HG03135 (cell line): ENCODE measurements at regions not wholly inside any gene's neighbourhood (a gene's known extent, or its start where the extent isn't known, plus 50 kb on each side); places are given as distances from the start of the nearest gene placed in this dataset.
"Not testable (repeated sequence)": the region's sequence is repeated elsewhere in the genome, so short reads cannot be mapped to it uniquely, and the experiment has no call there.

Experiments used
- ATAC-seq: cut with Tn5 transposase; IDR thresholded peaks from one replicate; pipeline ENCODE4 v1.9.1; 2021; ENCODE audit warnings: mild to moderate bottlenecking, moderate library complexity; ENCODE audit not compliant: unreplicated experiment

- no peak for ATAC-seq
These were observed 205.9 kb upstream of the EPHA4 start for GRCh38 chr2:221778025-221778424.

DNA sequence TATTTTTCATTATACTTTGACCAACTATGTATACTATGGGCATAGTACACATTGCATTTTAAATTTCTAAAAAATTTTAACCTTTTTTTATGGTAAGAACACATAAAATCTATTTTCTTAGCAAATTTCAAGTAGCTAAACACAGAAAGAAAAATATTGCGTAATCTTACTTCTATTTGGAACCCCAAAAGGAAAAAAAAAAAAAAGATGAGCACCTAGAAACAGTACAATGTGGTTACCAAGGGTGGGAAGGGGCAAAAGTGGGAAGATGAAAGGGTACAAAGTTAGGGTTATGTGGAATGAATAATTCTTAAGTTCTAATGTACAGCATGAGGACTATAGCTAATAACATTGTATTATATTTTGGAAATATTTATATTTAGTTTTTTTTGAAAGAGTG is 205.0 kb upstream of the EPHA4 start:
- ATAC-seq, result no peak

DNA sequence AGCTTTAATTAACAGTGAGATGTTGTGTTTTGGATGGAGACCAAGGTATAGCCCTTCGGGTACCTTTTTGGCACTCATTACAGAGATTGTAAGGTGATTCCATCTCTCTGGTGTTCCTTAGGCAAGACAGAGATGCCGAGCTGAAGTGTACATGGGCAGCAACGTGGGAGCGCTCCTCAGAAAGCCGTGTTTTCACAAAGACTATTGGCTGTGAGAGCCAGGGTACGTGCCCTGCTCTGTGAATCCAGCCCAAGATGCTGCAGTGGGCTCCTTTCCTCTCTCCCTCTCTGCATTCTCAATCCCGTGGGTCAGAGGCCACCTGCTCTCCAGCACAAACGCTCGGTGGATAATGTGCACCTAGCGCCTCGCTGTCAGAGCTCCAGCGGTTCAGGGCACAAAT is 203.0 kb upstream of the EPHA4 start:
- no peak for ATAC-seq

DNA sequence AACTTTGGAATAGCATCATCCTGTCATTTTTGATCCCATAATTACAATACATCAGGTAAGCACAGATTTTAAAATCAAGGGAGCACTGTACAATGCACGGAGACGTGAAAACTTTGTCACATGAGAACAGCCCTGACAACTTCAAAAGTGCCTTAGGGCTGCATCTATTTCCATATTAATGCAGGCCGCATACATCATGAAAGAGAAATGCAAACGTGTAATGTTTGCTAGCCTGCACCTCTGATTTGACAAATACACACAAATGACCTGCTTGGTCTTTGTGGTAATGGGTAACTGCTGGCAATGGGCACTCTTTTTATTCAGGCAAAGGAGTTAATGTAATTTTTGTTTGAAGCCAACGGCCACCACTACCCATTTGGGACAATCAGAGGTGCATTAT is 202.0 kb upstream of the EPHA4 start:
- ATAC-seq, result no peak

GRCh38 chr2:221771297-221771696 is 199.2 kb upstream of the EPHA4 start:
- ATAC-seq, result no peak

- ATAC-seq, result no peak
These were observed 195.3 kb upstream of the EPHA4 start for GRCh38 chr2:221767106-221768012.

- no peak for ATAC-seq
These were observed 190.4 kb upstream of the EPHA4 start for GRCh38 chr2:221762496-221762895.

DNA sequence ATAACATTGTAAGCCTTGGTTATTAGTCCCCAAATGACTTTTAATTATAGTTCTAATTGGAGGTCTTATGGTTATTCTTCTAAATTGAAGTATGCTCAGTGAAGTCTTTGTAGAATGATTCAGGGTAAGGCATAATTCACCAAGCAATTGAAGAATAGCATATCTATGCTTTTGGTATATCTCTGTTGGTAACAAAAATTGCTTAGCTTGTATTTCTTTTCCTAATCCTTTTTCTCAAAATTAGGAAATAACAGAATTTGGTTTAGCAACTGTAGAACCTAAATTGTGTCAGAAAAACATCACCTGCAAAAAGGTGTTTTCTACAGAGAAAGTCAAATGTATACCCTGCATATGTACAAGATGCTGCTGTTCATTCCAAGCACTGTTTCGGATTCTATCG is 189.2 kb upstream of the EPHA4 start:
- ATAC-seq, result no peak

DNA sequence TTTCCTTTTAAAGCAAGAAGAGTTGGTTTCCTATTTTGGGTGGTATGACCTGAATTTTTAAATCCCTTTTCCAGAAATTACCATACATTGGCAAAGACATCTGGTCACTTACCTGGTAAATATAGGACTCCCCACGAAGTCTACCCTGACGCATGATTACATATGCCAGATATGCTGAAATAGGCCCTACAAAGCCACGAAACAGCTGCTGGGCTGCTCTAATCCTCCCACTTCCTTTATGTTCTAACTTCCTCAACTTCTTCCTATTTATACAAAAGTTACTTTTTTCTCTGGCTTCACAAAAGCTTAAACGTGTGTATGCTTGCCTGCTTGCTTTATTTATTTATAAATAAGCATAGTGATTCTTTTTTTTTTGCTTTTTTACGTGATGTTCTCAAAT is 186.0 kb upstream of the EPHA4 start:
- ATAC-seq, result no peak

DNA sequence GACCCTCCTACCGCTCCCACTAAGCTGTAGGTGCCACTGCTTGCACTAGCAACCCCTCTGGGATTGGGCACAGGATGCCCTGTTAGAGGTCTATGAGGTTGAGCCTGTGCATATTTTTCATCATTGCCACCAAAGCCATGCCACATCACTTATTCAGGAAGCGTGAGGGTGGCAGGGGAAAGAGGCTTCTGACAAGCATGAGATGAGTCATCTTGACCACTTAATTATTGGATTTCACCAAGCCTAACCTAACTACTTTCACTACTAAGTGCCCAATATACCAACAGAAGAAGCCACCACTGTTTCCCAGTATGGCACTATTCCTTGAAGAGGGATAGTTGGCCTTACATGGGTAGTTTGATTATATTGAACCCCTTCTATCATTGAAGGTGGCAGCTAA is 181.3 kb upstream of the EPHA4 start:
- no peak for ATAC-seq

- ATAC-seq, result no peak
These were observed 180.7 kb upstream of the EPHA4 start for GRCh38 chr2:221752781-221753180.

- no peak for ATAC-seq
These were observed 178.2 kb upstream of the EPHA4 start for GRCh38 chr2:221750316-221750715.

DNA sequence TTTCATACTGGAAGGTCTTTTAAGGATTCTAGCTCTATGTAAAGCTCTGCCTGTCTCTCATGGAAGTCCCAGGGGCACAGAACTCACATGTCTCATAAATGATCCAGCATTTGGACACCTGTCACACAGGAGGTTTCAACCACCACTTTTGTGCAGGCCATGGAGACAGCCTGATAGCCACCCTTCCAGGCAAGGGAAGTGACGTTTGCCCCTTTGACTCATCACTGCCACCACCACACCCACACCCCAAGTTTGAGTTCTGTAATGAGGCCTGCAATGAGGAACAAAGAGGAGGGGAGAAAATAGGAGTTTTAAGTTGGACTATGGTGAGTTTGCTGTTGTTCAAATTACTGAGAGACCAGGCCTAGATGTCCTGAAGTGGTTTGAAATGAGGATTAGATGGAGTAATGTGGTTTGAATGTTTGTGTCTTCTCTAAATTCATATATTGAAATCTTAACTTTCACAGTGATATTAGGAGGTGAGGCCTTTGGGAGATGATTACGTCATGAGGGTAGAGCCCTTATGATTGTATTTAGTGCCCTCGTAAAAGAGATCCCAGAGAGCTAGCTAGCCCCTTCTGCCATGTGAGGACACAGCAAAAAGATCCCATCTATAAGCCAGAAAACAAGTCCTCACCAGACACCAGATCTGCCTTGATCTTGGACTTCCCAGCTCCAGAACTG is 175.3 kb upstream of the EPHA4 start:
- ATAC-seq, result peak; percentile 53

DNA sequence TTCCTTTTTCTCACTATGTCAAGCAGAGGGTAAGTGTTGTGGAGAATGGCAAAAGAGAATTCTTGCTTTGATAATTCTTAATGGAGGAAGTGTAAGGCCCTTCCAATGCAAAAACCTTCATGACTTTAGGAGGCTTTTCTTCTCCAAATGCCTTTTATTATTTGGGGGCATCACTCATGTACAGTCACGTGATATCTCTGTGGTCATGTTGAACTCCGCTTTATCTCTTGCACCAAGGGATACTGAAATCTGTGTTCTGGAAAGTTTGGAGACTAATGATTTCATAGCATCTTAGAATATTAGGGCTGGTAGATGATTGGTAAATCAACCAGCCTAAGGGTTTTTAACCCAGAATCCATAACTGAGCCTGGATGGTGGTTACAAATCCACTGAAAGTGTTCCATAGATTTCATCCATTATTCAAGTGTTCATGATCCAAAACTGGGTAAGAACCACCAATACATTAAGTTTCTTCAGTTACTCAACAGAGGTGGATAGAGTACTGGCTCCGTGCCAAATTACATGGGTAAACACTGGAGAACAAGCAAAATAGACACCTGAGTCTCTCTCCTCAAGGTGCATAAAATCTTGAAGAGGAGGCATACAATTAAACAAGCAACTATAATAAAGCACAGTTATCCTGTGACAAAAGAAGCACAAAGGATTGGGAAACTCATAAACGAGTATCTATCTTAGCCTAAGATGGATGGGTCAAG is 169.6 kb upstream of the EPHA4 start:
- ATAC-seq, result no peak

- ATAC-seq, result peak; percentile 89
These were observed 159.5 kb upstream of the EPHA4 start for GRCh38 chr2:221731432-221732145.

GRCh38 chr2:221726894-221727513 is 154.9 kb upstream of the EPHA4 start:
- no peak for ATAC-seq

DNA sequence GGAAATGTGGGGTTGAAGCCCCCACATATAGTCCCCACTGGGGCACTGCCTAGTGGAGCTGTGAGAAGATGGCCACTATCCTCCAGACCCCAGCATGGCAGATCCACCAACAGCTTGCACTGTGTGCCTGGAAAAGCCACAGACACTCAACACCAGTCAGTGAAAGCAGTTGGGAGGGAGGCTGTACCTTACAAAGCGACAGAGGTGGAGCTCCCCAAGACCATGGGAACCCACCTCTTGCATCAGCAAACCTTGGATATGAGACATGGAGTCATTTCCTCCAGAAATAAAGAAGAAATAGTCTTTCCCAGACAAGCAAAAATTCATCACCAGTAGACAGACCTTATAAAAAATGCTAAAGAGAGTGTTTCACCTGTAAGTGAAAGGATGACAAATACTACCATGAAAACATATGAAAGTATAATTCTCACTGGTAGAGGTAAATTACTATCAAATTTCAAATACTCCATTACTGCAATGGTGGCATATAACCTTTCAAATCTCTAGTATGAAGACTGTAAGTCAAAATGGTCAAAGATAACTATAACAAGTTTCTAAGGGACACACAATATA is 152.6 kb upstream of the EPHA4 start:
- no peak for ATAC-seq

GRCh38 chr2:221724117-221724516 is 152.0 kb upstream of the EPHA4 start:
- ATAC-seq, result not testable (repeated sequence)

- no peak for ATAC-seq
These were observed 144.6 kb upstream of the EPHA4 start for GRCh38 chr2:221716426-221717303.
